ENCODE measurements at regions not wholly inside any gene's neighbourhood (a gene's known extent, or its start where the extent isn't known, plus 50 kb on each side); places are given as distances from the start of the nearest gene placed in this dataset.

- DNase-seq, result no peak
Measured at GRCh38 chr13:76745261-76746200, 140.7 kb downstream of the KCTD12 start.

GRCh38 chr13:76741624-76742023, 144.6 kb downstream of the KCTD12 start:
- no peak for DNase-seq

DNA sequence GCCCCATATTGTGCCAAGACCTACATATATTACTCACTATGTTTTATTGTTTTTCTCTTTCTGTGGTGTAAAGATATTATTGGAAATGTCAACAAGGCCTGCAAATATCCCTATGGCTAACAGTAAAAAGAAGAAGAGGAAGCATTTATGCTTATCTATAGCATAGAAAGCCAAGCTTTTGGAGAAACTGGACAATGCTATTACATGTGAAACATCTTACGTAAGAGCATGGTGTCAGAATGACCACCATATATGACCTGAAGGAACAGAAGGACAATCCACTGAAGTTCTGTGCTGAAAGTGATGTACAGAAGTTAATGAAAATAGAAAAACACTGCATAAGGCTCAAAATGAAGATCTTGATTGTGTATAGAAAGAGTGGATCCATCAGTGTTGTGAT, 145.2 kb downstream of the KCTD12 start:
- no peak for DNase-seq

DNA sequence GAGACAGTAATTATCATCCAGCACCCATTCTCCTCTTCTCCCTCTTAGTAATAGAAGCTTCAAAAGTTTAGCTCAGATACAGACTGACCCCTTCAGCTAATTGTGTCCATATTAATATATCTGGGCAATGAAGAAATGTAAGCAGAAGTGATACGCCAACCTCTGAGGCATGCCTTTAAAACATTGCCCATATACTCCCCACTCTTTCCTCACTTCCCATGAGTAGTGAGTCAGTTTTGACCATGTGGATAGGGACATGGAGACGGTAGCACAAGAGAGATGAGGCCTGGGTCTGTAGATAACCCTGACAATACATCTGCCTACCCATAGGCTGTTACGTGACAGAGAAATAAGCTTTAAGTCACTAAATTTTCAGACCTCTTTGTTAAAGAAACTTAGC, 147.6 kb downstream of the KCTD12 start:
- no peak for DNase-seq

GRCh38 chr13:76737526-76737925, 148.7 kb downstream of the KCTD12 start:
- no peak for DNase-seq

DNA sequence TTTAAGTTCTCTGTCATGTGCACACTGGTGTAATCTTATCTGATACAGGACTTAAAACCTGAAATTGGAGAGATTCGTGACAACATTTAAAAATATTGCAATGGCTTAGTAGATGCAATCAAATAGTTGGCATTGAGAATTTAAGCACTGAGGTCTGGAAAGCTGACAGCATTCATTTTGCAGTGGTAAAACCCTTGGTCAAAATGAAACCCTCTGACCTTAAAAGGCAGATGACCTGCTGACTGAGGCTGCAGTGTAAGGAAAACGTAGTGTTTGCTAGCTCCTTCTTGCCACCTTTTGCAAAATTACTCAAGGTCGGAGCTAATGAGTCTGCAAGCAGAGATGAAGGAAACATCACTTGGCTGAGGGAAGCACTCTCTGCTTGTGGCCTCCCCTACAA, 150.6 kb downstream of the KCTD12 start:
- DNase-seq, result no peak

DNA sequence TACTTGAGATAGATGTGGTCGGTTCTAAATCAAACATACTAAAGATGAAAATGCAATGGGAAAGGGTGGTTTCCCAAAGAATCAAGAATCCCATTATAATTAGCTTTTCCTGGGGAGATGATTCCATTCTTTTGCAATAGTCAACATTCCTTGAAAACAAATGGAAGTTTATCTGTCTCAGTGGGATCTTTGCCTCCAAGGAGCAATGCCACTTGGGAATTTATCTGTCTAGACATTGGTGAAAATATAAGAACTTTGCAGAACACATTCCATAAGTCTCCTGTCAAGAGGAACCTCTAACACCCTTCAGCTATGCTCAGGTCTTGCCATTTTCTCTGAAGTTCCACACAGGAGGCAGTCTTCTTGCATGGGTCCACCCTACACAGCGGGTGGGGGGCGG, 152.5 kb downstream of the KCTD12 start:
- no peak for DNase-seq

DNA sequence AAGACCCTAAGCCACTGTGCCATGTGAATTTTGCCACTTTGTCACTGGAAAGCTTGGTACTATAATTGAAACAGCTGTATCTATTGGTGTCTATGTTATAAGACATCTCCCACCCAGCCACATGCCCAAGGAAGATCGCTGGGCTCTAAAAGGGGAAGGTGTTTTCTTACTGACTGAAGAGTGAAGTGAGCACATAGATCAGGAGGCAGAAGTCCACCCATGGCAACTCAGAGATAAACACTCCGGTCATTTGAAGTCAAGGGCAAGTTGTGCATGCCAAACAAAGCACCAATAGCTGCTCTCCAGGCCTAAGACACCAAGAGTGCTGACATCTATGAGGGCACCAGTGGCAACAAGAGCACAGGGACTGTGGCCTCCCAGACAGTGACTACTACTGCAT, 153.8 kb downstream of the KCTD12 start:
- DNase-seq, result no peak

DNA sequence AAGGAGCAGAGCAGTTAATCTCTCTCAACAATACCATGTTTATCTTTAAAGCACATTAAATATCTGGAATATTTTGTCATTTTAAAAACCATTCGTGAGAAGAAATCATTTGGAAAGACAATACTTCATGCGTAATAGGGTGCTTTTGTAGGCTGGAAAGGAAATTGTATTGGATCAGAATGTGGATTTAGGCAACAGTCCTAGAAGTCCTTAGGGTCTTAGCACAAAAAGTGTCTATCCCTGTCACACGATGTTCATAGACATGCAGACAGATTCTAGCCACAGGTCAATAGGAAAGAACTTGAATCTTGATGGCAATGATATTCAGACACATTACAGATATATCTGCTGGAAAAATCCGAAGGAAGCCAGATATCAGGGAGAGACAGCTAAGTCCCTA, 156.0 kb downstream of the KCTD12 start:
- no peak for DNase-seq

DNA sequence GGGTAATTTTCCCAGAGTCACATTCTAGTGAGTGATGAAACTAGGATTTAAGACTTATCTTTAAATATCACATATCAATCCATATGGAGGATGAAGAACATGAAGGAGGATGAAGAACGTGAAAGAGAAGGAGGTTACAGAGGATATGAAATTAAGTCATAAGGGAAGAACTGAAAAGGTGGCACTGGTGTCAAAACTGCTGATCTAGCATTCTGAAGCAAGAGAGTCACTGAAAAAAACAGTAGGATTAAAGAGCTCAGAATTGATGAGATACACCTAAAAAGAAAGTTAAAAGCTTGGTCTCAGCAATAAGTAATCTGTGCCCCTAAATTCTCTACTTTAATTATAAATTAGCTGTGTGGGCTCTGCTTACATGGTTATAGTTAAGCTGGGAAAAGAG, 156.5 kb downstream of the KCTD12 start:
- DNase-seq, result no peak

- no peak for DNase-seq
Measured at GRCh38 chr13:76725896-76726295, 160.3 kb downstream of the KCTD12 start.

- DNase-seq, result no peak
Measured at GRCh38 chr13:76725211-76725610, 161.0 kb downstream of the KCTD12 start.

DNA sequence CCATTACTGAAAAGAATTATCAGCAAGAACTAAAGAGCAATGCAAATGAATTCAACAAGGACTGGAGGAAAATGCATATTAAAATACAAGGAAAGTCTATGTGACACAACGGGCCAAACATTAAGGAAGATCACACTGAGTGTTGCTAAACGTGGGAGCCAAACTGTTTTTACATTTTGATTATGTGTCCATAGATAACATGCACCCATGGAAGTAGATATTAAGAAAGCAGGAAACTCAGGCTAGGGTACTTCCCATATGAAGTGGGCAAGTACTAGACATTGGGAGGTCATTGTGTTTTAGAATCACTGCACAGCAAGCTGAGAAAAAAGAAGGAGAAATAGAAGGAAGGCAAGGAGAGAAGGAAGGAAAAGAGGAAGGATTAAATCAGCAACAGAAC, 161.8 kb downstream of the KCTD12 start:
- DNase-seq, result no peak

GRCh38 chr13:76723551-76724232, 162.5 kb downstream of the KCTD12 start:
- no peak for DNase-seq

- no peak for DNase-seq
Measured at GRCh38 chr13:76722782-76723181, 163.4 kb downstream of the KCTD12 start.

DNA sequence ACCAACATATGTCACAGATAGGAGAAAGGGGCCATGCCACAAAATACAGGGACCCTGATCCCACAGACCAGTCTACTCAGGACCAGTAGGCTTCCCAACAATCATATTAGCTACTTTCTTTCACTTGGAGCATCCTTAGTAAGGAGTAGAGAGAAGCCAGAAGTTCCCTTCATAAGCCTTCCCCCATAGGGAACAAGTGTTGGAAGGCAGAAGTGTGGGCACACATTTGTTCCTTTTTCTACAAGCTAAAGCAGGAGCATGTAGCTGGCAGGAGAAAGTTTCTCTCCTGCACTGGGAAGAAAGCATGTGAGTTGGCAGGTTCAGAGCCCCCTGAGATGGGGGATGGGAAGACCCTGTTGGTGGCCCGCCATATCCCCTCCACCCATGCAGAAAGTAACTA, 165.4 kb downstream of the KCTD12 start:
- no peak for DNase-seq

DNA sequence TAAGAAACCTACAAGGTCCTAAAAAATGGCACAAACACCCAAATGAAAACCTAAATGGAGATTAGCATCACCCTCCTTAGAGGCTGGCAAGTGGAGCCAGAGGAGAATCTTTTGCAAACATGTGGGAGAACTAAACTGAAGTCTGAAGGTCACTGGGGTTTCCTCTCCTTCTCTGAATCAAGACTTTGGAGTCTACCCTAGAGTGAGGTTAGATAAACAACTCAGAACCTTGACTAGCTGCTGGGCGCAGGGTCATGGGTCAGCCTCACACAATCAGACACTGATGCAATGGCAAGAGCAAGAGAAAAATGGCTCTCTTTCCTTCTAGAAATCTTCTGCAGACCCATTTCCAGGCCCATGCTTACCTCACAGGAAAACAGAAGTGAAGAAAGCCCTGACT, 165.8 kb downstream of the KCTD12 start:
- no peak for DNase-seq

DNA sequence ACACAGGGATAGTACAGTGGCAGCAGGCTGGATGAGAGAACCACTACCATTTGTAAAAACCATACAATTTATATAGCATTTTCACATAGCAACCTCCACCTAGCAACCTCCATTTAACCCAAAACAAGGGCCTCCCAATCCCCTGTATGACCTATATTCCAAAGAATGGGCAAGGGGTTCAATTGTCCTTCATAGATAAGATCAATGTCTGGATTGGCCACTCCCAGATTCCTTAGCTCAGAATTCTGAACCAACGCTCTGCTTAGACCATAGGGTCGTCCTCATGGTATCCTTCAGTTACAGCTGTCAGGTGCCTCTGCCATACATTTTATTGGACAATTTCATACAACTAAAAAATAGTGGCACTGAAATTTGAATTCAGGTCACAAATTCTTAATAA, 166.2 kb downstream of the KCTD12 start:
- DNase-seq, result no peak

DNA sequence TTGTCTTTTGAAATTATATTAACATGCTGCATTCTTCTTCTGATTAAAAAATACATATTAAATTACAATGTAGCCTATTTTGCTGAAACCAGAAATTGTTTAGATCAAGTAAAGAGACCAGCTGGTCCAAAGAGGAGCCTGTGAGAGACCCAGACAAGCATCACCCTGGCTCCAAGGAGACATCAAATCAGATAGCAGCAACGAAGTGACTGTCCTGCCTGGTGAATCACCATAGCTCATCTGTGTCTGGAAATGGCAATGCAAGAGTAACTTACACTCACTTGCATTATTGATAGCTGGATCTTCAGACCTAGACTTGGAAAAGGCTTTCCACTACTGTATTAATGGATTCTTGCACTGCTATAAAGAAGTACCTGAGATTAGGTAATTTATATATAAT, 169.1 kb downstream of the KCTD12 start:
- no peak for DNase-seq

DNA sequence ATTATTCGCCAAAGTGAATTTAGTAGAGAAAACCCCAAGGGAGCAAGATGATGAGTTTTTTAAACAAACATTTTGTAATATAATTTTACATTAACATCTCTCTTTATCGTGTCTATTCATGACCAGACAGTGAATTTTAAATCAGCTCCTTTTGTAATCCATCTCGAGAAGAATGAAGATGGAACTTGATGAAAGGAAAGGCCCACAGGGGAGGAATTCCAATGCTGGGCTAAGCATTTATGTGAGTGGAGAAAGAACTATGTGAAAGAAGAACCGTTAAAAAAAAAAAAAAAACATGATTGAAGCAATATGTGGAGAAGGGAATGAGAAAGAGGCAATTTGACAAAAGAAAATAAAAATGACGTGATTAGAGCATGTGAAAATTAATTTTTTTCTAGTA, 170.6 kb downstream of the KCTD12 start:
- no peak for DNase-seq

- no peak for DNase-seq
Measured at GRCh38 chr13:76715075-76715474, 171.1 kb downstream of the KCTD12 start.

GRCh38 chr13:76713280-76713679, 172.9 kb downstream of the KCTD12 start:
- no peak for DNase-seq

GRCh38 chr13:76711550-76712182, 174.5 kb downstream of the KCTD12 start:
- DNase-seq, result no peak

DNA sequence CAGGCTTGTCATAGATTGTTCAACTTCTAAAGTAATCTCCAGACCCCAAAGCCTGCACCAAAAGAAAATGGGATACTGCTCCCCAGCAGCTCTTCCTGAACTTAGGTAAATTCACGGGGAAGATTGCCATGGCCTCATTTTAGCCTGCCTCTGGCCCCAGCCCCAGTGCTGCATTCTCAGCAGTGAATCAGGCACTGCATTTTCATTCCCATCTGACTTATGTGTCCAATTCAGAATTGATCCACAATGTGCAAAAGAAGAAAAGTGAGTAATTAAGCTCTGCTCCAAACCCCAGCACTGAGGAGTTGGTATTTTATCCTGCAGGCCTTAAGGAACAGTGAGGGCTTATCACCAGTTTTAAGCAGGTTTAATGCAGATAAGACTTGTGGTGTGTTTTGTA, 176.4 kb downstream of the KCTD12 start:
- DNase-seq, result no peak

All from activated T-cell treated with anti-CD3 and anti-CD28 coated beads, Interleukin-2, amount 50 U/mL, for 1 hour (primary cell).